HepG2 (cell line): ENCODE measurements at regions not wholly inside any gene's neighbourhood (a gene's known extent, or its start where the extent isn't known, plus 50 kb on each side); places are given as distances from the start of the nearest gene placed in this dataset.

Experiments used
- DPF2 ChIP-seq: sonication (generic); formaldehyde crosslinking; IDR thresholded peaks from 2 replicates; pipeline ENCODE4 v1.4.0; 2020; ENCODE audit warnings: mild to moderate bottlenecking, low read depth, missing genetic modification reagents, borderline replicate concordance
- FOSL2 ChIP-seq: sonication (generic); formaldehyde crosslinking; IDR thresholded peaks from 2 replicates; pipeline ENCODE4 v1.4.0; 2020; ENCODE audit warnings: missing genetic modification reagents
- HNF4A ChIP-seq: sonication (generic); formaldehyde crosslinking; IDR thresholded peaks from 2 replicates; pipeline ENCODE4 v1.4.0; 2020; ENCODE audit warnings: missing genetic modification reagents
- KLF13 ChIP-seq: sonication (generic); formaldehyde crosslinking; IDR thresholded peaks from 2 replicates; pipeline ENCODE4 v1.4.0; 2020; ENCODE audit warnings: mild to moderate bottlenecking, missing genetic modification reagents
- NONO ChIP-seq, 2 experiments: fragments of 450-650 bp in 1 of 2; sonication (generic) in 1 of 2; formaldehyde crosslinking in 1 of 2; IDR thresholded peaks in 1 of 2; conservative IDR thresholded peaks in 1 of 2; 2 replicates each; pipeline versions ENCODE4 v1.6.1 to v1.8.0; 2017 to 2022; ENCODE audit warnings: mild to moderate bottlenecking in 1 of 2, missing genetic modification reagents in 1 of 2, moderate library complexity in 1 of 2
- PAX8 ChIP-seq: sonication (generic); formaldehyde crosslinking; IDR thresholded peaks from 2 replicates; pipeline ENCODE4 v1.8.0; 2022; ENCODE audit warnings: mild to moderate bottlenecking, missing genetic modification reagents, borderline replicate concordance
- SRSF9 ChIP-seq: fragments of 200-400 bp; formaldehyde crosslinking; IDR thresholded peaks from 2 replicates; pipeline ENCODE4 v1.6.1; 2018; ENCODE audit warnings: borderline replicate concordance, mild to moderate bottlenecking, low read depth, low read length; ENCODE audit not compliant: insufficient read depth, poor library complexity, severe bottlenecking
- ZBTB1 ChIP-seq: sonication (generic); formaldehyde crosslinking; IDR thresholded peaks from 2 replicates; pipeline ENCODE4 v1.4.0; 2020; ENCODE audit warnings: missing genetic modification reagents, borderline replicate concordance
- ZFYVE20 ChIP-seq: sonication (generic); formaldehyde crosslinking; IDR thresholded peaks from 2 replicates; pipeline ENCODE4 v1.8.0; 2023; ENCODE audit warnings: low read depth, mild to moderate bottlenecking, moderate library complexity, missing genetic modification reagents, borderline replicate concordance
- ZNF264 ChIP-seq: sonication (generic); formaldehyde crosslinking; IDR thresholded peaks from 2 replicates; pipeline ENCODE4 v1.4.0; 2020; ENCODE audit warnings: missing genetic modification reagents
- ZNF430 ChIP-seq: sonication (generic); formaldehyde crosslinking; IDR thresholded peaks from 2 replicates; pipeline ENCODE4 v1.9.0; 2021; ENCODE audit warnings: mild to moderate bottlenecking, missing genetic modification reagents
- ZNF484 ChIP-seq: sonication (generic); formaldehyde crosslinking; IDR thresholded peaks from 2 replicates; pipeline ENCODE4 v1.5.1; 2020; ENCODE audit warnings: mild to moderate bottlenecking, low read depth, missing genetic modification reagents, borderline replicate concordance
- ZNF703 ChIP-seq: sonication (generic); formaldehyde crosslinking; IDR thresholded peaks from 2 replicates; pipeline ENCODE4 v1.5.1; 2020; ENCODE audit warnings: missing genetic modification reagents, mild to moderate bottlenecking, moderate library complexity, borderline replicate concordance
- TF ChIP-seq, protein P1 (sequence below): sonication (generic); formaldehyde crosslinking; IDR thresholded peaks from 2 replicates; pipeline ENCODE4 v1.8.1; 2023; ENCODE audit warnings: mild to moderate bottlenecking, missing genetic modification reagents
- TF ChIP-seq, protein P2 (sequence below): sonication (generic); formaldehyde crosslinking; IDR thresholded peaks from 2 replicates; pipeline ENCODE4 v1.5.0; 2020; ENCODE audit warnings: missing genetic modification reagents
- TF ChIP-seq, protein P3 (sequence below): sonication (generic); formaldehyde crosslinking; IDR thresholded peaks from 2 replicates; pipeline ENCODE4 v1.4.0; 2020; ENCODE audit warnings: missing genetic modification reagents
- TF ChIP-seq, protein P4 (sequence below): sonication (generic); formaldehyde crosslinking; IDR thresholded peaks from 2 replicates; pipeline ENCODE4; 2020; ENCODE audit warnings: missing genetic modification reagents, mild to moderate bottlenecking, borderline replicate concordance

DNA sequence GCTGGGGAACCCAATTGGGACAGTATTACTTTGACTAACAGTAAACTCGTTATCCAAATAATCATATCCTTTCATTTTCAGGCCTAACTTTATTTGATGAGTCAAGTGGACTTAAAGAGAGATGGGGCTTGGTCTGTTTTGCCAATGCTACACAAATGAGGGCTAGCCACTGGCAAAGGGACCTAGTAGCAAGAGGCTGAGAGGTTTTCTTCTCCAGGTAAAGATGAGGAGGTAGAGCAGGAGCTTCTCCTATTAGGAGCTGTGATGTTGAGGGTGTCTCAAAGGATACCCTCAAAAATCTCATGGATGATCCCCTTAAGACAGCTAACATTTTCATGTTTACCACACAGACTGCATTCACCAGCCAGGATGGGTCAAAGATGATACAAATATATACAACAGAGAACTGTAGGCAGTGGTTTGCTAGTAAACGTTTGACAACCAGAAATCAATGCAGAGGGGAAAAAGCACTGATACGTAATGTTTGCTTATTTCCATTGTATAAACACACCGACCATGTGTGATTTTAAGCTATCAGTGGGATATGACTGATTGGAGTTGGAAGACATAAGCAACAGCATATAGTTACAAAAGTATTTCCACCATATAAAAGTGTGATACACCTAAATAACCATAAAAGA lies 153.3 kb downstream of the IBTK start (continued):
- TF ChIP-seq SRSF9 (no peak), FOSL2 (peak; percentile 56; the same call in 1 of the 2 replicates), KLF13 (CRISPR knock-in tag) (no peak), ZBTB1 (CRISPR knock-in tag) (no peak), ZNF264 (peak; percentile 62; the same call in 1 of the 2 replicates), ZNF430 (CRISPR knock-in tag) (peak; percentile 59; the same call in 1 of the 2 replicates), ZNF703 (CRISPR knock-in tag) (no peak), NONO (IDR thresholded peaks at IDR 0.05) (no peak), NONO (CRISPR knock-in tag; conservative IDR thresholded peaks at IDR 0.05) (peak; percentile 70; the same call in 1 of the 2 replicates), ZFYVE20 (CRISPR knock-in tag) (no peak), HNF4A (CRISPR knock-in tag) (peak; percentile 56), PAX8 (CRISPR knock-in tag) (no peak), ZNF484 (CRISPR knock-in tag) (no peak), DPF2 (CRISPR knock-in tag) (peak; percentile 86)
- TF ChIP-seq, protein P1, sequence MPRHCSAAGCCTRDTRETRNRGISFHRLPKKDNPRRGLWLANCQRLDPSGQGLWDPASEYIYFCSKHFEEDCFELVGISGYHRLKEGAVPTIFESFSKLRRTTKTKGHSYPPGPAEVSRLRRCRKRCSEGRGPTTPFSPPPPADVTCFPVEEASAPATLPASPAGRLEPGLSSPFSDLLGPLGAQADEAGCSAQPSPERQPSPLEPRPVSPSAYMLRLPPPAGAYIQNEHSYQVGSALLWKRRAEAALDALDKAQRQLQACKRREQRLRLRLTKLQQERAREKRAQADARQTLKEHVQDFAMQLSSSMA (CRISPR knock-in tag) = no peak
- TF ChIP-seq, protein P2, sequence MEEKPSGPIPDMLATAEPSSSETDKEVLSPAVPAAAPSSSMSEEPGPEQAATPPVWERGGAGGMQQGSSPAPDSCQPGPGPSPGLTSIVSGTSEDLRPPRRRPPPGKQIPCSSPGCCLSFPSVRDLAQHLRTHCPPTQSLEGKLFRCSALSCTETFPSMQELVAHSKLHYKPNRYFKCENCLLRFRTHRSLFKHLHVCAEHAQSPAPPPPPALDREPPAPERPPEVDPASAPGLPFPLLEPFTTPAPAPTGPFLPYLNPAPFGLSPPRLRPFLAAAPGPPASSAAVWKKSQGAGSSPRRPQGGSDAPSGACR (CRISPR knock-in tag) = no peak; the same call in 1 of the 2 replicates
- TF ChIP-seq, protein P3, sequence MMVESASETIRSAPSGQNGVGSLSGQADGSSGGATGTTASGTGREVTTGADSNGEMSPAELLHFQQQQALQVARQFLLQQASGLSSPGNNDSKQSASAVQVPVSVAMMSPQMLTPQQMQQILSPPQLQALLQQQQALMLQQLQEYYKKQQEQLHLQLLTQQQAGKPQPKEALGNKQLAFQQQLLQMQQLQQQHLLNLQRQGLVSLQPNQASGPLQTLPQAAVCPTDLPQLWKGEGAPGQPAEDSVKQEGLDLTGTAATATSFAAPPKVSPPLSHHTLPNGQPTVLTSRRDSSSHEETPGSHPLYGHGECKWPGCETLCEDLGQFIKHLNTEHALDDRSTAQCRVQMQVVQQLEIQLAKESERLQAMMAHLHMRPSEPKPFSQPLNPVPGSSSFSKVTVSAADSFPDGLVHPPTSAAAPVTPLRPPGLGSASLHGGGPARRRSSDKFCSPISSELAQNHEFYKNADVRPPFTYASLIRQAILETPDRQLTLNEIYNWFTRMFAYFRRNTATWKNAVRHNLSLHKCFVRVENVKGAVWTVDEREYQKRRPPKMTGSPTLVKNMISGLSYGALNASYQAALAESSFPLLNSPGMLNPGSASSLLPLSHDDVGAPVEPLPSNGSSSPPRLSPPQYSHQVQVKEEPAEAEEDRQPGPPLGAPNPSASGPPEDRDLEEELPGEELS (CRISPR knock-in tag) = peak; percentile 97
- TF ChIP-seq, protein P4, sequence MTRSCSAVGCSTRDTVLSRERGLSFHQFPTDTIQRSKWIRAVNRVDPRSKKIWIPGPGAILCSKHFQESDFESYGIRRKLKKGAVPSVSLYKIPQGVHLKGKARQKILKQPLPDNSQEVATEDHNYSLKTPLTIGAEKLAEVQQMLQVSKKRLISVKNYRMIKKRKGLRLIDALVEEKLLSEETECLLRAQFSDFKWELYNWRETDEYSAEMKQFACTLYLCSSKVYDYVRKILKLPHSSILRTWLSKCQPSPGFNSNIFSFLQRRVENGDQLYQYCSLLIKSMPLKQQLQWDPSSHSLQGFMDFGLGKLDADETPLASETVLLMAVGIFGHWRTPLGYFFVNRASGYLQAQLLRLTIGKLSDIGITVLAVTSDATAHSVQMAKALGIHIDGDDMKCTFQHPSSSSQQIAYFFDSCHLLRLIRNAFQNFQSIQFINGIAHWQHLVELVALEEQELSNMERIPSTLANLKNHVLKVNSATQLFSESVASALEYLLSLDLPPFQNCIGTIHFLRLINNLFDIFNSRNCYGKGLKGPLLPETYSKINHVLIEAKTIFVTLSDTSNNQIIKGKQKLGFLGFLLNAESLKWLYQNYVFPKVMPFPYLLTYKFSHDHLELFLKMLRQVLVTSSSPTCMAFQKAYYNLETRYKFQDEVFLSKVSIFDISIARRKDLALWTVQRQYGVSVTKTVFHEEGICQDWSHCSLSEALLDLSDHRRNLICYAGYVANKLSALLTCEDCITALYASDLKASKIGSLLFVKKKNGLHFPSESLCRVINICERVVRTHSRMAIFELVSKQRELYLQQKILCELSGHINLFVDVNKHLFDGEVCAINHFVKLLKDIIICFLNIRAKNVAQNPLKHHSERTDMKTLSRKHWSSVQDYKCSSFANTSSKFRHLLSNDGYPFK (CRISPR knock-in tag) = no peak
